ENCODE measurements at regions not wholly inside any gene's neighbourhood (a gene's known extent, or its start where the extent isn't known, plus 50 kb on each side); places are given as distances from the start of the nearest gene placed in this dataset.

DNA sequence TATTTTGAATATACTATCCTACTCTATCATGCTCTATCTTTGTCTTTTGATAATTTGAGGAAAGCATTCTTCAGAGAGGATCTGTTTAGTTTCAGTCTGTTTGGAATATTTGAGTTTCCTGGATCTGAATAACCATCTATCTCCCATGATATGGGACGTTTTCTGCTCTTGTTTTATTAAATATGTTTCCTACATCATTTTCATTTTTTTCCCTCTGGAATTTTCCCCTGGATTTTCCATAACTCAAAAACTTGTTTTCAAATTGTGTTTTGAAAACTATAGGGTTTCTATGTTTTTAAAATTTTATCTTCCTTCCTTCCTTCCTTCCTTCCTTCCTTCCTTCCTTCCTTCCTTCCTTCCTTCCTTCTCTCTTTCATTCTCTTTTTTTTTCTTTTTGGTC lies 974.2 kb downstream of the TMEM121 start:
- Mint-ChIP-seq H3K4me3 (no peak overlapping the region), H3K36me3 (ENCODE audit: low read depth) (no peaks in the 10 kb centered on the region; the same call in 1 of the 2 replicates), H3K27ac (no peak overlapping the region), H3K9me3 (peaks cover 55% of the 10 kb centered on the region), H3K4me1 (ENCODE audit: low read depth) (no peaks in the 10 kb centered on the region), H3K27me3 (ENCODE audit: insufficient read depth) (no peaks in the 10 kb centered on the region)
- no peak for DNase-seq
- TF ChIP-seq, protein P1, sequence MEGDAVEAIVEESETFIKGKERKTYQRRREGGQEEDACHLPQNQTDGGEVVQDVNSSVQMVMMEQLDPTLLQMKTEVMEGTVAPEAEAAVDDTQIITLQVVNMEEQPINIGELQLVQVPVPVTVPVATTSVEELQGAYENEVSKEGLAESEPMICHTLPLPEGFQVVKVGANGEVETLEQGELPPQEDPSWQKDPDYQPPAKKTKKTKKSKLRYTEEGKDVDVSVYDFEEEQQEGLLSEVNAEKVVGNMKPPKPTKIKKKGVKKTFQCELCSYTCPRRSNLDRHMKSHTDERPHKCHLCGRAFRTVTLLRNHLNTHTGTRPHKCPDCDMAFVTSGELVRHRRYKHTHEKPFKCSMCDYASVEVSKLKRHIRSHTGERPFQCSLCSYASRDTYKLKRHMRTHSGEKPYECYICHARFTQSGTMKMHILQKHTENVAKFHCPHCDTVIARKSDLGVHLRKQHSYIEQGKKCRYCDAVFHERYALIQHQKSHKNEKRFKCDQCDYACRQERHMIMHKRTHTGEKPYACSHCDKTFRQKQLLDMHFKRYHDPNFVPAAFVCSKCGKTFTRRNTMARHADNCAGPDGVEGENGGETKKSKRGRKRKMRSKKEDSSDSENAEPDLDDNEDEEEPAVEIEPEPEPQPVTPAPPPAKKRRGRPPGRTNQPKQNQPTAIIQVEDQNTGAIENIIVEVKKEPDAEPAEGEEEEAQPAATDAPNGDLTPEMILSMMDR (IDR thresholded peaks at IDR 0.05): no peak

DNA sequence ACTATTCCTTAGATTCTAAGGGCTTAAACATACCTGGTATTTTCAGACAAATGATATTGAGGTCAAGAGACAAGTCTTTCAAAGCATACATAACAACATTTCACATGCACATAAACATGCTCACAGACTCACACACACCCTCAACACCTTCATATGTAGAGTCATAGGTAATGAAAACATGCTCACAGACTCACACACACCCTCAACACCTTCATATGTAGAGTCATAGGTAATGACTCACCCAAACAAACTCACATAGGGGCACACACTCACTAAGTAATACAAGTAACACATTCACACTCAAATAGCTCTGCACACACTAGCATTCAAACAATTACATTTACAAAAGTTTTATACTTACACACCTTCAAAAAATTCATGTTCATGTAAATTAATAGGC lies 975.5 kb downstream of the TMEM121 start:
- Mint-ChIP-seq H3K4me1 (ENCODE audit: low read depth) (no peaks in the 10 kb centered on the region), H3K4me3 (no peak overlapping the region), H3K27me3 (ENCODE audit: insufficient read depth) (no peaks in the 10 kb centered on the region), H3K36me3 (ENCODE audit: low read depth) (no peaks in the 10 kb centered on the region; the same call in 1 of the 2 replicates), H3K27ac (no peak overlapping the region), H3K9me3 (peaks cover 59% of the 10 kb centered on the region)
- DNase-seq: no peak
- TF ChIP-seq, protein P1 (IDR thresholded peaks at IDR 0.05): no peak

DNA sequence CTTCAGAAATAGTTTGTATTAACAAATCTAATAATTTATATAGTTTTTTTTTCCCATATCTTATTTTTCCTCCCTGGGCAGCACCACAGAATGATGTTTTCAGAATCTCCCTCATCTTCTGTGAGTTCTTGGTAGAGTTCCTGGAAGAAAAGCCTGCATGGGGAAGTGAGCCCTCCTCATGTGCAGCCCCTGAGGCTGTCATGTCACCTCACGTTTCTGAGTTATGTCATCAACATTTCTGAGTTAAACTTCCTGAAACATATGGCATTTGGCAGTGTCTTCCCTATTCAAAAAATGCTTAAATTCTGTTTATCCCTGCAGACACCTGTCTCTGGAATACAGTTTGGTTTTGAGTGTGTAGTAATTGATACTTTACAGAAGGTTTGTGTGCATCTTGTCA lies 979.0 kb downstream of the TMEM121 start:
- no peak overlapping the region for H3K27ac Mint-ChIP-seq
- H3K4me3 Mint-ChIP-seq: no peak overlapping the region
- TF ChIP-seq, protein P1 (IDR thresholded peaks at IDR 0.05): no peak
- no peaks in the 10 kb centered on the region; the same call in 1 of the 2 replicates for H3K36me3 Mint-ChIP-seq (ENCODE audit: low read depth)
- H3K4me1 Mint-ChIP-seq (ENCODE audit: low read depth): no peaks in the 10 kb centered on the region
- H3K9me3 Mint-ChIP-seq: peaks cover 74% of the 10 kb centered on the region
- DNase-seq: no peak
- H3K27me3 Mint-ChIP-seq (ENCODE audit: insufficient read depth): no peaks in the 10 kb centered on the region

DNA sequence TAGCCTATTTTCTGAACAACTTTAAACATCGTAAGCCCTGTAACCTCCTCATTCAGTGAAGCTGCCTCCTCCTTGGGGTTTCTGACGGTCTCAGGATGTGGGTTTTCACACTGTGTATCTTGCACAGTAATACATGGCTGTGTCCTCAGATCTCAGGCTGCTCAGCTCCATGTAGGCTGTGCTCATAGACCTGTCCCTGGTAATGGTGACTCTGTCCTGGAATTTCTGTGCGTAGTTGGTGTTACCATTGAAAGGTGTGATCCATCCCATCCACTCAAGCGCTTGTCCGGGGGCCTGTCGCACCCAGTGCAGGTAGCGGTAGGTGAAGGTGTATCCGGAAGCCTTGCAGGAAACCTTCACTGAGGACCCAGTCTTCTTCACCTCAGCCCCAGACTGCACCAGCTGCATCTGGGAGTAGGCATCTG lies 980.5 kb downstream of the TMEM121 start:
- no peaks in the 10 kb centered on the region for H3K27me3 Mint-ChIP-seq (ENCODE audit: insufficient read depth)
- DNase-seq: no peak
- H3K27ac Mint-ChIP-seq: no peak overlapping the region
- H3K36me3 Mint-ChIP-seq (ENCODE audit: low read depth): peaks cover 5% of the 10 kb centered on the region
- TF ChIP-seq, protein P1 (IDR thresholded peaks at IDR 0.05): no peak
- no peaks in the 10 kb centered on the region for H3K4me1 Mint-ChIP-seq (ENCODE audit: low read depth)
- H3K9me3 Mint-ChIP-seq: peaks cover 75% of the 10 kb centered on the region
- H3K4me3 Mint-ChIP-seq: no peak overlapping the region

DNA sequence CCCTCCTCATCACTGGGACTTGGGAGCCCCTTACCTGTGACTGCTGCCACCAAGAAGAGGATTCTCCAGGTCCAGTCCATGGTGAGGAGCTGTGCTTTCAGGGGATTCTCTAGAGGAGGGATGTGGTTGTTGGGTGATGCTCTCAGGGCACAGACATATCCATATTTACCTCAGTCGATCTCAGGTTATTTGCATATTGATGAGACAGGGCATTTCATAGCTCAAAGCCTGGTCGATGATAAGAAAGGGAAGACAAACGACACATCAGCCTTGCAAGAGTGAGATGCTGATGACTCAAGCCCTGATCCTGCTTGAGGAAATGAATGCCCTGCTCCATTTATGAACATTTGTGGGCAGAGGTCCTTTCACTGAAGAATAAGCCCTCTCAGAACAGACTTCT lies 981.0 kb downstream of the TMEM121 start:
- TF ChIP-seq, protein P1 (IDR thresholded peaks at IDR 0.05): no peak
- H3K27ac Mint-ChIP-seq: no peak overlapping the region
- peaks cover 10% of the 10 kb centered on the region for H3K36me3 Mint-ChIP-seq (ENCODE audit: low read depth)
- no peaks in the 10 kb centered on the region for H3K4me1 Mint-ChIP-seq (ENCODE audit: low read depth)
- no peaks in the 10 kb centered on the region for H3K27me3 Mint-ChIP-seq (ENCODE audit: insufficient read depth)
- H3K9me3 Mint-ChIP-seq: peaks cover 75% of the 10 kb centered on the region
- no peak for DNase-seq
- H3K4me3 Mint-ChIP-seq: no peak overlapping the region

DNA sequence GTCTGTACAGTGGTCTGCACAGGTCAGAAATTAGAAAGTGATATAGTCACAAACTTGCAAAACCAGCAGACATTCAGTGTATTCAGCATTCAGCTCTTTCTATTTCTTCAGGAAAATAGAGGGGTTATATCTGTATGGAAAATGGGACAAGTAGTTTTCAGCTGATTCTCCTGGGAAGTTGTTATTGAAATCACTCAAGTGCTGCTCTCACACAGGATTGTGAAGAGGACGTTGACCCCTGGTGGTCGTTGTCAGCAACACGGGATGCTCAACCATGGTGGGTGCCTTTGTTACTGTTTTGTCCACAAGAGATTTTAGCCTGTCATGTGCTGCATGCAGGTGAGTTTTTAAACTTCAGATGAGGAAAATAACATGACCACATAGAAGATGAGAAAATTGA lies 981.8 kb downstream of the TMEM121 start:
- H3K4me3 Mint-ChIP-seq: no peak overlapping the region
- TF ChIP-seq, protein P1 (IDR thresholded peaks at IDR 0.05): no peak
- H3K9me3 Mint-ChIP-seq: peaks cover 69% of the 10 kb centered on the region

More for the DNA sequence above, 981.8 kb downstream of the TMEM121 start:
- Mint-ChIP-seq H3K4me1 (ENCODE audit: low read depth) (no peaks in the 10 kb centered on the region), H3K27ac (no peak overlapping the region), H3K27me3 (ENCODE audit: insufficient read depth) (no peaks in the 10 kb centered on the region), H3K36me3 (ENCODE audit: low read depth) (peaks cover 11% of the 10 kb centered on the region)
- no peak for DNase-seq
